HG02870 (cell line): ENCODE measurements at regions not wholly inside any gene's neighbourhood (a gene's known extent, or its start where the extent isn't known, plus 50 kb on each side); places are given as distances from the start of the nearest gene placed in this dataset.
A peak's percentile ranks its signal among the peaks of the same experiment; 100 is the strongest.

ENCODE experiments used
- ATAC-seq: cut with Tn5 transposase; IDR thresholded peaks from one replicate; pipeline ENCODE4 v1.9.1; 2021; ENCODE audit warnings: mild to moderate bottlenecking, moderate library complexity; ENCODE audit not compliant: unreplicated experiment

DNA sequence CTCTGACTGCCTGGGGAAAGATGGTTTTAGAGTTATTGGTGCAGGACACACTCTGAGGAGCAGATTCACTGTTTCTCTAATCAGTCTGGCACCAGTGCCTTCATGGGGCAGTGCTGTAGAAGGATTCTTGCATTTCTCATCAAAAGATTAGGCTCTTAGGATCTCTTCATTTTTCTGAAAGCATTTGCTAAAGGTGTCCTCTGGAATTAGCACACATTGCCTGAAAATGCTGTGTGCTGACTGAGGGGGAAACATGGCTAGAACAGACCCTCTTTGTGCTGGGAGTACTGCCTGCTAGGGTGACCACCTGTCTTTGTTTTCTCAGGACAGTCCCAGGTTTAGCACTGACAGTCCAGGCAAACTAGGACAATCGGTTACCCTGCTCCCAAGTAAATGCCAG lies 301.0 kb downstream of the PTEN start:
- ATAC-seq, result no peak

DNA sequence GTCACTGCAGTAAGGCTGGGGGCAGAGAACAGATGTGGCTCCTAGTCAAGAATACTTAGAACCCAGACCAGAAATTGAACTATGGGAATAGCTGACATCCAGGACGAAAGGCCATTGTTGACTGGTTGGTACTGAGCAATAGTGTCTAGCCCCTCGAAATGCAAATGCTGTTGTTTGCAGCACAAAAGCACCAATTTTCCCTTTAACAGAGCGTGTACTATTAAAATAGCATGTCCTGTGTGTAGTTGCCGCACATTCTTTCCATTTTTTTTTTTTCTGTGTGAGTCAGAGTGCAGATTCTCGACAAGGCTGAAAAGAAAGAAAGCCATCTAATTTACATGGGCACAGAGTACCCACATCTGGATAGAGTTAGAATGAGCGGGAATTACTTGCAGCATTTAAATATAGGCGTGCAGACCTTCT lies 302.4 kb downstream of the PTEN start:
- no peak for ATAC-seq

DNA sequence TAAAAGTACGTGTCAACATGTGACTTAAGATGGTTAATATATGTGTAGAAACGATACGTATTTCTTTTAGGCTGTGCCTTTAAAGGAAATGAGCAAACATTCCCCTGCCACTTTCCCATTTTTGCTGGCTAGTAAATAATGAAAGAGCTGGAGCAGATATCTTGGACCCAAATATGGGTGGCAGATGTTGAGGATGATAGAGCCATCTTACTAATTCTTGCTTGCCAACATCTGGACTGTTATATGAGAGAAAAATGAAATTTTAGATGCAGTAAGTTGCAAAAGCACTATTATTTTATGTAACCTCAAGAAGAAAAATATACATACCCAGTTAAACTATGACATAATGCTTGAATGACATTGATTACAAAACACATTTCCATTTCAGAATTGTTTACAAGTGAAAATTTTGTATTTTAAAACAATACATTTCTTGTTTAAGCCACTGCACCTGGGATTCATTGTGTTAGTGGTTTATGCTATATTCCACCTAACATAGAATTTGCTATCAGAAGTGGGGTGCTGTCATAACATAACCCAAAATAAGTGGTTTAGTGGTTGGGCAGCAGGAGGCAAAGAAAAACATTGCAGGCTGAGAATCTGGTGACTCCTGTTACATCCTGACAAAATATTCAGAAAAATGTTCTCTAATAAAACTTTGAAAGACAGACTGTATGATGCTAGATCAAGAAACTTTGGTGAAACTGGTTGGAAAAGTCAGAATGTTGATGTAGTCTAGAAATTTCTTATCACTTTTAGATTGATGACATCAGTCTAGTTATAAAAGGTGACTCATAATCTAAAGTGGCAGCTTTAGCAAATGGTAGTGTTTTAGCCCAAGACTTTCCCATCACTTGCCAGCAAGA lies 305.0 kb downstream of the PTEN start:
- ATAC-seq, result no peak

DNA sequence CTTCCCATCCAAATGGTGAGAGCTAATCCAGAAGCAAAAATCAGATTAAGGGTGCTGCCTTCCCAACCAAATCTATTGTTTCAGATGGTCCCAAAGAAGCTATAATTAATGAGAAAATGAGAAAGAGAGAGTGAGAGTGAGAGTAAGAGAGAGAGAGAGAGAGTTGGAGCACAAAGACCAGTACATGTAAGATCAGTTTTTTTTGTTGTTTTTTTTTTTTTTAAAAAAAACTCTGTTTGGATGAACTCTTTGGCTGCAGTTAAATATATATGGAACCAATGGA lies 305.6 kb downstream of the PTEN start:
- no peak for ATAC-seq

DNA sequence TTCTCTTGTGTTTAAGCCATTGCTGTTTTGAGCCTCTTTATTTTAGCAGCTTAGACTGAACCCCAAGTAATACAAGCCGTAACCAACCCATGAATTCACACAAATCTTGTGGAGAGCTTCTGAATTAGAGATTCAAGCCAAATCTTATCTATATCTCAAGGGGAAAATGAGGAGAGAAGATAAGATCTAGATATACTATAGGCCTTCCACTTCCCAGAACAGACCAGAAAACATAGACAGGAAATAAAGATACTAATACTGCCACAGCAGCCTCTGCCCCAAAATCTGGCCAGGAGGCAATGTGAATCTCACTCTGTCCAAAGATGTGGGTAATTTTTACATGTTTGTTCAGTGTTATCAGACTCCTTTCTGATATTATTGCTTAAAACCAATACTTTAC lies 307.2 kb downstream of the PTEN start:
- ATAC-seq, result no peak

DNA sequence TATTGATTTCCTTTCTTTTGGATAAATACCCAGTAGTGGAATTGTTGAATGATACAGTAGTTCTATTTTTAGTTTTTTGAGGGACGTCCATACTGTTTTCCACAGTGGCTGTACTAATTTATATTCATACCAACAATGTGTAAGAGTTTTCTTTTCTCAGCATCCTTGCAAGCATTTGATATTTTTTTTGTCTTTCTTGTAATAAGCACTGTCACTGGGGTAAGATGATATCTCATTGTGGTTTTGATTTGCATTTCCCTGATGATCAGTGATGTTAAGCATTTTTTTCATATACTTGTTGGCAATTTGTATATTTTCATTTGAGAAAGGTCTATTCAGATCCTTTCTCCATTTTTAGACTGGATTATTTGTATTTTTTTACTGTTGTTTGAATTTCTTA lies 308.7 kb downstream of the PTEN start:
- ATAC-seq, result no peak

DNA sequence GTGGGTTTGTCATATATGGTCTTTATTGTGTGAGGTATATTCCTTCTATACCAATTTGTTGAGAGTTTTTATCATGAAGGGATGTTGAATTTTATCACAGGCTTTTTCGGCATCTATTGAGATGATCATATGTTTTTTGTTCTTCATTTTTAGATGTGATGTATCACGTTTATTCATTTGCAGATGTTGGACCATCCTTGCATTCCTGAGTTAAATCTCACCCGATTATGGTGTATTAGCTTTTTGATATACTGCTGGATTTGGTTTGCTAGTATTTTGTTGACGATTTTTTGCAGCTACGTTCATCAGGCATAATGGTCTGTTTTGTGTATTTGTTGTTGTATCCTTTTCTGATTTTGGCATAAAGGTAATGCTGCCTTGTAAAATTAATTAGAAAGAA lies 311.0 kb downstream of the PTEN start:
- no peak for ATAC-seq

DNA sequence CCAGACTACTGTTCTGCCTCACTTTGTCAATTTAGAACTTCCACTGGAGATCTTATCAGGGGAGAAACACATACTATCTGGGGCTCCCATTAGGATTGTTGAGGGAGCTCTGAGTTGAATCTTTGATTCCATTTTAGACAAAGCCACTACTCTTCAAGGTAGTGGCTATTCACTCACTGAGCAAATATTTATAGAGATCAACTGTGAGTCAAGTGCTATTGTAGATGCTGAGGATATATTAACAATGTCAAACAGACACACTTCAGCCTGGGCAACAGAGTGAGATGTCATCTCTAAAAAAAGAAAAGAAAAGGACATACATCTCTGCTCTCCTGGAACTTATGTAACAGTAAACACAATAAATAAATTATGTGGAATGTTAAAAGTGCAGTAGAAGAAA lies 315.3 kb downstream of the PTEN start:
- no peak for ATAC-seq

DNA sequence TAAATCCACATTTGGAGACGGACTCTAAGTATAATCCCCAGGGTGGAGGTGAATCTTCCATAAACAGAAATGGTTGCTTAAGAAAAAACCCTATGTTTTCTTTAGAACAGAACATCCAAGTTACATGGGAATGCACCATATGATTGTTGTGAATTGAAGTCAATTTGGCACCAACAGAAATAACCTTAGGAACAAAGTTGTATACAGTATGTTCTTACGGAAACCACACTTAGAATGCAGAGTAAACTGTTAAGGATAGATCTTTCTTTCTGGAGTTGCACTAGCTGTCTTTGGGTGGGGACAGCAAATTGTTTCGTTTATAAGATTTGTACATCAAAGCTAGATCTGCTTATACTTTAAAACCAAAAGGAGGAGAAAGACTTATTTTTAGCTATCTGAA lies 316.4 kb downstream of the PTEN start:
- no peak for ATAC-seq

DNA sequence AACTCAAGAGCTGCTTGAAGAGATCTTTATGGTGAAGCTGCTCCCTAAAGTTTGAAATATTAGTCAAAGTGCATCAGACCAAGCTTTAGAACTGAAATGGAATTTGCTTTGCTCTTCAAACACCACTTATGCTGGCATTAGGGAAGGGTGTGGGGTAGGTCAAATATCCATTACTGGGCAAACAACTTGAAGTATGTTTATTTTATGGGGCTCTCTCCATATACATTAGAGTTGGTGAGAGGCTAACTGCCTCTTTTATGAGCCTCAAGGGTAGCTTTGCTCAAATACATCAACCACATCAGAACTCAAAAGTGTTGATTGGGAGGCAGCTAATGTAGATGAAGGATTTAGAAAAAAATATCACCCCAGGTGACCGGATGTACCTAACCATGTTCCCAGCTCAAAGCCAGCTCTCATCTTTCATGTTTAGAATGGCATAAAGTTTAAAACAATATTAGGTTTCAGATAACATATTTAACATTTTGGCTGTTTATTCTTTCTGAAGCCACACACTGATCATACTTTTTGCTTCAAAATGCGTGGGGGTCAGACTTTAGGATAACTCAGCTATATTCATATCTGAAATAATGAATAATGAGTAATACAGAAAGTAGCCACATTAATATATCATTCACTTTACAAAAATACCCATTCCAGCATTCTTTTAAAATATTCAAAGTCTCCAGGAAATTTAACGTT lies 318.6 kb downstream of the PTEN start:
- no peak for ATAC-seq

DNA sequence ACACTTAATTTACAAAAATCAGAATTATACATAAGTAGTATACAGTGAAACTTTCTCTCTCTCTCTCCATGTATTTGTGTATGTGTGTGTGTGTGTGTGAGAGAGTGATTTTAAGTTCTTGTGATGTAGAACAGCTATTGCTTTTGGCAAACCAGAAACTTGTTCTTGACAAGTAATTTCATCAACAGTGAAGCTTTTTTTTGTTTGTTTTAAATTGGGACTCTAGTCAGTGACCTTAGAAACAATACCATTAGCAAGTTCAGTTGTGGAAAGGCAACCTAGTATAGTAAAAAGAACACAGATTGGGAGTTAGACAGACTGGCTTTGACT lies 319.1 kb downstream of the PTEN start:
- no peak for ATAC-seq

DNA sequence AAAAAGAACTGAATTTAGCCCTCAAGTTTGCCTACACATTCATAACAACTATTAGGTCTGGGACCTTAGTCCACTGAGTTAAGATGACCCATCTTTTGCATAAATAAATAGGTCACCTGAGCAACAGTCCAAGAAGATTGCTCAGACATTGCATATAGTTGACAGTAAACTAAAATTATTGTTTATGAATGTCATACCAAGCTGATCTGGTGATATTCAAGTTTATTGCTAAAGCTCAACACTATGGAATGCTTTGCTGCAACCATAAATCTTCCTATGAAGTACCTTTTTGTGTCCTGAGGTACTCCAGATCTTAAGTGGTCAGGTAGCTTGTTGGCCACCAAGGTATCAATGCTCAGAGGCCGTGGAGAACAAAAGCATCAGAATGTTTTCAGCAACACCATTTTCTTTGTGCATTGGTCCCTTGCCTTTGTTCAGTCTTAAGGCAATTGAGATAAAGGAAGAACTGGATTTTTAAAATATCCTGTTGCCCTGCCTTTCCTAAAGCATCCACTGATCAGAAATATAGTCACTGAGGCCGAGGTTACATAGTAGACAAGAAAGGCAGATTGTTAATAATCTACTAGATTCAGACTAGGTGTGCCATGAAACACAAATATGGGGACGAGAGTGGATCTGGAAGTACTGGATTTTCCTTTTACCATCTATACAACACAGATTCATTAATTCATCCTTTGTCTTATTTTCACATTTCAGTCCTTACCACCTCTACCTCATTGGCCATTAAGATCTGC lies 321.3 kb downstream of the PTEN start:
- no peak for ATAC-seq

DNA sequence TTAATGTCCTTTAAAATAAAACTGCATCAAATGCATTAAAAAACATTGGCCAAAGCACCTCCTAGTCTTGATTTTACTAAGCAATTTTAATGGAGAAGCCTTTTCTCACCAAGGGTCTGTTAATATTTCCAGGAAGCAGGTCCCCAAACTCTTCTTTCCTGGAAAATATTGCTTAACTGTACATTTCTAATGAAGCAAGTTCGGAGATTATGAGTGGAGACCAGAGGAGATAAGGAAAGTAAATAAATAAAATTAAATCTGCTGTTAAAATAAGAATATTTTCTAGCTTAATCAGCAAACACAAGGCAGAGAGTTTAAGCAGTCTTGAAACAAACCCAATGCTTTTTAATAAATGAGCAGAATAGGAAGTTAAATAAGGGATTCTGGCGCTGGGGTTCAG lies 322.4 kb downstream of the PTEN start:
- ATAC-seq, result no peak

DNA sequence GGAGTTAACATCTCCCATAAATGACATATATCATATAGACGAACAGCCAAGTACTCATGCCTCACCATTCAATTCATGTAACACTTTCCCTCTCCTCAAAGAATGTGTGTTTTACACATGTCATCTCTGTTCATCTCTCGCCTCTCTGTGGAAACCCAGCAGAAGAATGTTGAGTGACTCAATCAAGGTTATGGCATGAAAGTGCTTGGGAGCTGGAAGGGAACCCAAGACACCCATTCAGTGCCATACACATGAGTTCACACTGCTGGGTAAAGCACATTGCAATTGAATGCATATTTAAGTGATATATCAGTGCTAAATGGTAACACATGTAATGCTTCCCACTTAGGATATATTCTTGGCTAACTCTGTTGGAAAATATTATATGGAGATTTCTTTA lies 322.9 kb downstream of the PTEN start:
- ATAC-seq, result no peak

DNA sequence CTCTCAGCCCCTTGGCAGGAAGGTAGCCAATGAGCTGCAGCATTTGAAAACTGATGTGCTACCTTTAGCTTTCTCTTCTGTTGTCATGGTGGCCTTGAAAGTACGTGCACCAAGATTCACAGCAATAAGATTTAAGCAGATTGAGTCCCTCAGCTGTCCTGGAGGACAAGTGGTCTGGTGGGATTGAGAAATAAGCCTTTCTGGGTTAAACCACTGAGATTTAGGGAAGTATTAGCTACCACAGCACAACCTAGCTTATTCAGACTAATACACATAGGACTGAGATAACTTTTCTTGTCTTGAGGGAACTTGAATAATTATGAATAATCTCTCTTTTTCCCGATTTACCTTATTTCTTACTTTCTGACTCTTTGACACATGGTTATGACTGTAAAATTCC lies 324.0 kb downstream of the PTEN start:
- no peak for ATAC-seq

DNA sequence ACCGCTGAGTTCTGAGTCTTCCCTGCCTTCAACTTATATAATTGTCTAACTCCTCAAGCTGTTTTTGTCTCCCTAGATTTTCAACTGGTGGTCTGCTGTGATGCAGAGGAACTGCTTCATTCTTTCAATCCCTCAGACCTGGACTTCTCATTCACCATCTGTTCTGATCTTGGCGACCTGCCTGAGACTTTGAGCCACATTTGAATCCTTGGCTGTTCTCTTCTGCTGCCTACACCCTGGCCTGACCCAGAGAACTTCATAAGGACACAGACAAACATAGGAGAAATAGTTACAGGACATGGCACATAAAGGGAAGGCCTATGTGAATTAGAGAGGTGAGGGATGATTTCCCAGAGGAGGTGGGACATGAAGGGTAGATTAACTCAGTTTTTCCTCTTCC lies 326.7 kb downstream of the PTEN start:
- no peak for ATAC-seq

DNA sequence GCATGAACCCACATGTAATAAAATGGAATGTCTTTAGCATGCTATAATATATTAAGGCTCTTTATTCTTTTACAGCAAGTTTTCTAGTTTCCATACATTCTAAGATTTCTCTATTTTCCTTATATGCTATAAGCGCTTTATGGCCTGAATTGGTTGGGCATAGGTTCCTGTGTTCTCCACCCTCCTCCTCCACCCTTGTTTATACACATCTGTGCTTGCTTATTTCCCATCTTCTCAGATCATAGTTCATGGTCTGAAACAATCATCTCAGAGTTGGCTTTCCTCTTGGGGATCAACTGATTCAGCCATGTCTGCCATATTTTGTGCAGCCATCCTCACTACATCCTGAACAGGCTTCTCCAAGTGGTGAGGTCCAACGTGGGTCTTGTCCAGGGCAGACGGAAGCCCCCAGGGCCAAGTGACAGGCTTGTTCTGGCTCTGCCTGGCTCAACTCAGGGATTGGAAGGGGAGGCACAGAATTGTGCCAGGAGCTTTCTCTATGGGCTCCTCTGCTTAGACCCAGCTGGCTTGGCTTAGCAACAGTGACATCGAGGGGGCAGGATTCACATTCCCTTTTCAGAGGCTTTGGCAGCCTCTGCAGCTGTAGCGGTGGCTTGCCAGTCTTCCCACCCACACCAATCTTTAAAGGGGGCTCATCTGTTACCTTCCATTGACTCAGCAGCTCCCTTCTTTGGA lies 327.3 kb downstream of the PTEN start:
- ATAC-seq, result no peak

DNA sequence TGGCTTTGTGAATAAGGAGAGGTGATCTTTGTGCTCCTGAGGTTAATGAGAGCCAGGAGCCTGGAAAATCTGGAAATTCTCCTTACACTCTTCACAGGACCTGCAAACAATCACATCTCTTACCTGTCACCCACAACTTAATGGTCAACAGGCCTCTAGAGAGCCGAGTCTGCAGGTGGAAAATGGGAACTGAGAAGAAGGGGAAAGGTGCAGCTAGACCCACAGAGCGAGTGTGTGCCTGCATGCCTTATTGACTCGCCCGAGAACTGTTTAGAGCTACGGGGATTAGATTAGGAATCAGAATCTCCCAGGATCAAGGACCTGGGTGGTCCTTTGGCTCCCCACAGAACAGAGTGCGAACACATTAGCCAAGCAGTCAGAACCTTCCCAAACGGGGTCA lies 329.6 kb downstream of the PTEN start:
- no peak for ATAC-seq

DNA sequence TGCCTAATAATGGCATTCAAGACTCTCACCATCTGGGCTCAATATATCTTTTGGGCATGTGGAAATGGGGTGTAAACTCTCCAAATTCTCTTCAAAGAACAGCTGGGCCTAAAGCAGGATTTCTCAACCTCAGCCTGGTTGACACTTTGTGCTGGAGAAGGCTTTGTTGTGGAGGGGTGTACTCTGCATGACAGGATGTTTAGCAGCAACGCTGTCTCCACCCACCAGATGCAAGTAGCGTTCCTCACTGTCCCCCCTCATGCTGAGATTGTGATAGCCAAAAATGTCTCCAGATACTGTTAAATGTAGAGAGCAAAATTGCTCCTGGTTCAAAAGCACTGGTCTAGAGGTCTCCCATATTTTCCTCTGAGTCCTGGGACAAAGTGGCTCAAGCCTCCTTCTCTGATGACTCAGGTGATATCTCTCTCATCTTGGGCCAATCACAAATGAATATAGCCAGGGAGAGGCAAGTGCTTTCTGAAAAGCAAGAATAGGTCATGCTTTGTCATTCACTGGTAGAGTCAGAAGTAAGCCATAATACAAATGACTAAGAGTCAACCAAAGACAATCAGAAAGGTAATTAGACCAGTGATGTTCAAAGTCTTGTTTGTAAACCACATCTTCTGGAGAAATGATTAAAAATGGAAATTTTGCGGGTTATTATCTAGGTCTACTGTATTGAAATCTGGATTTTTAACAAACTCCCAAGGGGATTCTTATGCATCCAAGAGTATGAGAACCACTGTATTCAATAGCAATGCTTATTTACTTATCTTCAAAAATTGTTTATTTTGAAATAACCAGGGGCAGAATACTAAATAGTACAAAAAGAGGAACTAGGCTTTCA lies 330.8 kb downstream of the PTEN start:
- ATAC-seq, result peak; percentile 73

DNA sequence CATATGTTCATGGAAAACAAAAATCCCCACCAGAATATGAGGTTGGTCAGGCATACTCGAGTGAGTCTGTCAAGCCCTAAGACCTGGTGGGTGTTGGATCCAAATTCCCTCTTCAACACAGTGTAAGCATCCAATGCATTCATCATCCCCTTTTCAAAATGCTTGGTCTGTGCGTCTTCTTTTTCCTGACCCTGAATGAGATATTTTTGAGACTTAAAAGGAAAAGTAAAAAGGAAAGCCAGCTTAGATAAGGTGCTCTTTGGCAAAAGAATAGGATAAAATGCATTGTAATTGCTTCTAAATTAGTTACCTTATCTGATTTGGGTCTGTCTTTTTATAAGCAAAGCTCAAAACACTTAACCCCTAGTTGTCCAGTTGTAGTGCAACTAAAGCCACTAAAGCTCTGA lies 331.5 kb downstream of the PTEN start:
- ATAC-seq, result no peak

DNA sequence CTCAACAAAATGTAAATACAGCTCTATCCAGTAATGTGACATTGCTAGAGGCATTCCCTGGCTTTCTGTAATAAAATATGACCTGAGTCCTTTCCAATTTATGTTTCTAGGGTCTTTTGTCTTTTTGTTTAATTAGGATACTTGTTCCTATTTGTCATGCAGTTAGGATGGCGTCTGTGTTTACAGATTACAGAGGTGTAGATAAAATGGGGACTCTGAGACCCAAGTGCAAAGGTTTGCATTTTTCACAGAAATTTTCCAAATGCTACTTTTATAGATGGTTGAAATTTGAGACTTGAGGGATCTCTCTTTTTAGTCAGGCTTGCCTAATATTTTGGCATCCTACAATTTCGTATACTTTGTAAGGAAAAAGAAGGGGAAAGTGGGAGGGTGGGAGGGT lies 332.4 kb downstream of the PTEN start:
- ATAC-seq, result no peak
